CD14-positive monocyte (primary cell): ENCODE measurements at regions not wholly inside any gene's neighbourhood (a gene's known extent, or its start where the extent isn't known, plus 50 kb on each side); places are given as distances from the start of the nearest gene placed in this dataset.

Experiments used
- DNase-seq, 3 donors: peaks; one replicate each; pipeline ENCODE4 v3.0.0-alpha.2; 2011 to 2022
- H2AFZ ChIP-seq: 2 replicates; pipeline ENCODE4 v1.6.0; 2012; ENCODE audit warnings: mild to moderate bottlenecking, low read depth, low read length, inconsistent platforms; ENCODE audit not compliant: insufficient read depth, poor library complexity, severe bottlenecking
- H3K27ac ChIP-seq, 2 donors: 1 replicate in 1 of 2; 2 replicates in 1 of 2; pipeline ENCODE4 v1.5.1; 2012 to 2013; ENCODE audit warnings: low read length in 2 of 2, control low read depth in 1 of 2, inconsistent platforms in 1 of 2, low read depth in 1 of 2, mild to moderate bottlenecking in 1 of 2
- H3K27me3 ChIP-seq, 2 donors: one replicate each; pipeline versions ENCODE4 v1.6.0 to v1.6.1; 2011 to 2013; ENCODE audit warnings: low read length in 2 of 2; ENCODE audit not compliant: control insufficient read depth in 2 of 2, insufficient read depth in 2 of 2
- H3K36me3 ChIP-seq, 2 donors: replicated peaks in 1 of 2; 1 replicate in 1 of 2; 2 replicates in 1 of 2; pipeline versions ENCODE4 v1.5.1 to v1.6.1; 2012 to 2013; ENCODE audit warnings: low read length in 2 of 2, control low read depth in 1 of 2, inconsistent platforms in 1 of 2, mild to moderate bottlenecking in 1 of 2; ENCODE audit not compliant: insufficient read depth in 2 of 2, control insufficient read depth in 1 of 2
- H3K4me1 ChIP-seq, 2 donors: 1 replicate in 1 of 2; 2 replicates in 1 of 2; pipeline versions ENCODE4 v1.5.1 to v1.6.1; 2012 to 2013; ENCODE audit warnings: low read length in 2 of 2, control low read depth in 1 of 2, inconsistent platforms in 1 of 2, mild to moderate bottlenecking in 1 of 2, moderate library complexity in 1 of 2; ENCODE audit not compliant: insufficient read depth in 2 of 2, control insufficient read depth in 1 of 2
- H3K4me2 ChIP-seq: replicated peaks from 2 replicates; pipeline ENCODE3; 2012; ENCODE audit warnings: low read length, moderate library complexity, mild to moderate bottlenecking; ENCODE audit not compliant: poor library complexity, severe bottlenecking; ENCODE audit errors: extremely low read depth
- H3K4me3 ChIP-seq, 3 experiments: fragments of 200-600 bp in 1 of 3; sonication (generic) in 1 of 3; replicated peaks in 1 of 3; 1 replicate in 2 of 3; 2 replicates in 1 of 3; pipeline ENCODE4 v1.5.1; 2011 to 2013; ENCODE audit warnings: low read length in 3 of 3, mild to moderate bottlenecking in 3 of 3, control low read depth in 2 of 3, low read depth in 2 of 3, inconsistent platforms in 1 of 3, moderate library complexity in 1 of 3
- H3K79me2 ChIP-seq: 2 replicates; pipeline ENCODE4 v1.6.0; 2012; ENCODE audit warnings: mild to moderate bottlenecking, control low read depth, inconsistent platforms, low read length, moderate library complexity; ENCODE audit not compliant: insufficient read depth
- H3K9ac ChIP-seq: 2 replicates; pipeline ENCODE4 v1.6.0; 2017; ENCODE audit warnings: low read length, mild to moderate bottlenecking; ENCODE audit not compliant: insufficient read depth, poor library complexity, severe bottlenecking
- H3K9me3 ChIP-seq, 2 donors: replicated peaks in 1 of 2; 1 replicate in 1 of 2; 2 replicates in 1 of 2; pipeline versions ENCODE4 v1.5.1 to v1.6.1; 2012 to 2013; ENCODE audit warnings: low read length in 2 of 2, control low read depth in 1 of 2; ENCODE audit not compliant: control insufficient read depth in 1 of 2, insufficient read depth in 1 of 2
- H4K20me1 ChIP-seq: 2 replicates; pipeline ENCODE4 v1.6.0; 2012; ENCODE audit warnings: mild to moderate bottlenecking, low read length, control low read depth, moderate library complexity; ENCODE audit not compliant: insufficient read depth
- H3K27ac Mint-ChIP-seq, 7 donors: one replicate each; pipeline ENCODE4 v1.8.0; 2020; ENCODE audit warnings: mild to moderate bottlenecking in 7 of 7, mixed read lengths in 7 of 7, moderate library complexity in 6 of 7, inconsistent platforms in 2 of 7
- H3K27me3 Mint-ChIP-seq, 3 donors: one replicate each; pipeline ENCODE4 v1.8.0; 2021 to 2022; ENCODE audit warnings: low read depth in 3 of 3, mild to moderate bottlenecking in 3 of 3, mixed read lengths in 3 of 3, moderate library complexity in 3 of 3, inconsistent platforms in 1 of 3
- H3K36me3 Mint-ChIP-seq, 2 donors: one replicate each; pipeline ENCODE4 v1.8.0; 2020; ENCODE audit warnings: mixed read lengths in 2 of 2, inconsistent platforms in 1 of 2, mild to moderate bottlenecking in 1 of 2
- H3K4me1 Mint-ChIP-seq: one replicate; pipeline ENCODE4 v1.8.0; 2020; ENCODE audit warnings: mild to moderate bottlenecking, mixed read lengths
- H3K4me3 Mint-ChIP-seq, 2 donors: one replicate each; pipeline ENCODE4 v1.8.0; 2020; ENCODE audit warnings: mild to moderate bottlenecking in 2 of 2, mixed read lengths in 2 of 2, moderate library complexity in 1 of 2
- H3K9me3 Mint-ChIP-seq, 7 donors: one replicate each; pipeline ENCODE4 v1.8.0; 2020 to 2022; ENCODE audit warnings: mixed read lengths in 7 of 7, mild to moderate bottlenecking in 6 of 7, moderate library complexity in 6 of 7, inconsistent platforms in 2 of 7
- WGBS: methylation state at CpG from one replicate; pipeline ENCODE4 v1.1.5; 2013; ENCODE audit warnings: missing lambda C conversion rate; ENCODE audit not compliant: insufficient coverage; 5-methylcytosine and 5-hydroxymethylcytosine counted together
- intact Hi-C, 2 donors: fragments of 100-400 bp; cut with micrococcal nuclease; formaldehyde crosslinking; loops; one replicate each; pipeline versions ENCODE4 v1.15.0 to v1.15.1; 2023
- TF ChIP-seq, protein P1 (sequence below): fragments of 200-600 bp; IDR thresholded peaks from one replicate; pipeline ENCODE4 v1.8.0; 2022; ENCODE audit warnings: antibody characterized with exemption, mild to moderate bottlenecking

DNA sequence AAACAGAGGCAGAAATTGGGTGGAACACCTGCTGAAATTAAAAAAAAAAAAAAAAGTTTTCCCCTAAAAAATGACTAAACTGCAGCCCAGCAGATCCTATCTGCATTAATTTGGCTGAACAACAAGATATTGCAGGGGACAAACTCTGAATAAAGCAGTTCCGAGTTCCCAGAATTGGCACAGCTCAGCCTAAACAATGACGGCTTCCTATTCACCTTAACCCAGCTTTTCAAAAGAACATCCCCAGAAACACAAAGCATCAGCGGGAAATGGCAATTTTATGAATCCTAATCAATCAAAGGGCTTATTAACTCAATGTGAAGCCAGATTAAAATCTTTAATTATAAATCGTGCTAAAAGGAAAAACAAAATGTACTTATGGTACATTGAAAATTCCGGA, 497.8 kb upstream of the ZFHX3 start:
- Histone ChIP-seq H3K79me2 (no peaks in the 10 kb centered on the region), H3K9ac (no peak overlapping the region), H3K9me3 (peaks cover 0 to 4% of the 10 kb centered on the region in 2 donors), H2AFZ (no peak overlapping the region), H4K20me1 (no peaks in the 10 kb centered on the region), H3K4me3 (no peak overlapping the region), H3K4me2 (no peak overlapping the region), H3K27ac (no peak overlapping the region), H3K36me3 (no peaks in the 10 kb centered on the region), H3K27me3 (peaks cover 34 to 52% of the 10 kb centered on the region in 2 donors), H3K4me1 (no peaks in the 10 kb centered on the region)
- intact Hi-C loops: no loop called here
- Mint-ChIP-seq H3K36me3 (no peaks in the 10 kb centered on the region), H3K27ac (no peak overlapping the region), H3K9me3 (peaks cover 0 to 15% (median 0%) of the 10 kb centered on the region in 7 donors), H3K4me3 (peak overlapping the region in 1 of 2 donors; percentile 4), H3K4me1 (no peaks in the 10 kb centered on the region), H3K27me3 (peaks cover 42 to 61% (median 43%) of the 10 kb centered on the region in 3 donors)
- WGBS: 29% methylated on average over 2 of the region's 5 CpGs
- TF ChIP-seq, protein P1, sequence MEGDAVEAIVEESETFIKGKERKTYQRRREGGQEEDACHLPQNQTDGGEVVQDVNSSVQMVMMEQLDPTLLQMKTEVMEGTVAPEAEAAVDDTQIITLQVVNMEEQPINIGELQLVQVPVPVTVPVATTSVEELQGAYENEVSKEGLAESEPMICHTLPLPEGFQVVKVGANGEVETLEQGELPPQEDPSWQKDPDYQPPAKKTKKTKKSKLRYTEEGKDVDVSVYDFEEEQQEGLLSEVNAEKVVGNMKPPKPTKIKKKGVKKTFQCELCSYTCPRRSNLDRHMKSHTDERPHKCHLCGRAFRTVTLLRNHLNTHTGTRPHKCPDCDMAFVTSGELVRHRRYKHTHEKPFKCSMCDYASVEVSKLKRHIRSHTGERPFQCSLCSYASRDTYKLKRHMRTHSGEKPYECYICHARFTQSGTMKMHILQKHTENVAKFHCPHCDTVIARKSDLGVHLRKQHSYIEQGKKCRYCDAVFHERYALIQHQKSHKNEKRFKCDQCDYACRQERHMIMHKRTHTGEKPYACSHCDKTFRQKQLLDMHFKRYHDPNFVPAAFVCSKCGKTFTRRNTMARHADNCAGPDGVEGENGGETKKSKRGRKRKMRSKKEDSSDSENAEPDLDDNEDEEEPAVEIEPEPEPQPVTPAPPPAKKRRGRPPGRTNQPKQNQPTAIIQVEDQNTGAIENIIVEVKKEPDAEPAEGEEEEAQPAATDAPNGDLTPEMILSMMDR: no peak
- no peak for DNase-seq

GRCh38 chr16:73545290-73545689, 497.4 kb upstream of the ZFHX3 start:
- peaks cover 34 to 52% of the 10 kb centered on the region in 2 donors for H3K27me3 ChIP-seq
- peaks cover 0 to 15% (median 0%) of the 10 kb centered on the region in 7 donors for H3K9me3 Mint-ChIP-seq
- intact Hi-C loops: no loop called here
- H3K9ac ChIP-seq: no peak overlapping the region
- no peak overlapping the region for H2AFZ ChIP-seq
- peaks cover 0 to 4% of the 10 kb centered on the region in 2 donors for H3K9me3 ChIP-seq
- no peaks in the 10 kb centered on the region for H3K79me2 ChIP-seq
- no peaks in the 10 kb centered on the region for H3K4me1 Mint-ChIP-seq
- 60% methylated on average over 1 of the region's 8 CpGs for WGBS
- no peak overlapping the region for H3K27ac ChIP-seq
- H3K4me1 ChIP-seq: no peaks in the 10 kb centered on the region
- peak overlapping the region in 1 of 2 donors; percentile 46 for H3K4me3 Mint-ChIP-seq
- no peak overlapping the region for H3K27ac Mint-ChIP-seq
- no peak for DNase-seq
- no peak overlapping the region for H3K4me2 ChIP-seq
- TF ChIP-seq, protein P1: no peak
- H3K4me3 ChIP-seq: no peak overlapping the region
- H3K36me3 ChIP-seq: no peaks in the 10 kb centered on the region
- no peaks in the 10 kb centered on the region for H3K36me3 Mint-ChIP-seq
- no peaks in the 10 kb centered on the region for H4K20me1 ChIP-seq
- peaks cover 42 to 60% (median 43%) of the 10 kb centered on the region in 3 donors for H3K27me3 Mint-ChIP-seq
